ENCODE measurements at regions not wholly inside any gene's neighbourhood (a gene's known extent, or its start where the extent isn't known, plus 50 kb on each side); places are given as distances from the start of the nearest gene placed in this dataset.

- TF ChIP-seq CTCF (conservative IDR thresholded peaks at IDR 0.05; ENCODE audit: low read length) (no peak), EZH2phosphoT487 (IDR thresholded peaks at IDR 0.05; ENCODE audit: borderline replicate concordance, low read depth, low read length) (no peak)
Measured at GRCh38 chr12:91901381-91902074, 244.1 kb downstream of the BTG1 start.
